HEK293 (cell line): ENCODE measurements at regions not wholly inside any gene's neighbourhood (a gene's known extent, or its start where the extent isn't known, plus 50 kb on each side); places are given as distances from the start of the nearest gene placed in this dataset.

ENCODE experiments used
- CTCF ChIA-PET: fragments of 350-600 bp; formaldehyde crosslinking; extraction: SDS; loops from one replicate; lab custom pipeline; 2021; ENCODE audit warnings: antibody characterized with exemption; lab: Yijun Ruan, JAX
- POLR2A ChIA-PET: fragments of 300-600 bp; formaldehyde crosslinking; extraction: SDS; loops from one replicate; lab custom pipeline; 2020; ENCODE audit warnings: antibody characterized with exemption, inconsistent platforms; lab: Yijun Ruan, JAX
- H3K27ac ChIP-seq: fragments of 200-500 bp; sonication (Bioruptor generic); 2 replicates; pipeline ENCODE4 v1.5.1; 2014; ENCODE audit warnings: low read depth, low read length, control low read depth, inconsistent platforms; ENCODE audit errors: extremely low read depth
- H3K36me3 ChIP-seq, 2 experiments: fragments of 200-500 bp in 1 of 2; sonication (Bioruptor generic) in 1 of 2; 1 replicate in 1 of 2; 2 replicates in 1 of 2; pipeline ENCODE4 v1.5.1; 2014 to 2017; ENCODE audit warnings: inconsistent platforms in 2 of 2, low read length in 2 of 2; ENCODE audit not compliant: control insufficient read depth in 2 of 2, insufficient read depth in 1 of 2
- H3K4me1 ChIP-seq: fragments of 200-500 bp; sonication (Bioruptor generic); 2 replicates; pipeline ENCODE4 v1.5.1; 2014; ENCODE audit warnings: mild to moderate bottlenecking, low read length, inconsistent platforms; ENCODE audit not compliant: control insufficient read depth, insufficient read depth
- H3K4me3 ChIP-seq: 2 replicates; pipeline ENCODE4 v1.5.1; 2011; ENCODE audit warnings: low read depth, mild to moderate bottlenecking, control low read depth, low read length, moderate library complexity
- H3K9me3 ChIP-seq: fragments of 200-500 bp; sonication (Bioruptor generic); 2 replicates; pipeline ENCODE4 v1.5.1; 2014; ENCODE audit warnings: low read depth, low read length, inconsistent platforms; ENCODE audit not compliant: control insufficient read depth, insufficient read depth
- BCL11B ChIP-seq: fragments of 450-650 bp; formaldehyde crosslinking; IDR thresholded peaks from 2 replicates; pipeline ENCODE4 v1.5.1; 2016; ENCODE audit warnings: low read depth, missing biosample characterization, missing genetic modification characterization
- GFI1B ChIP-seq: fragments of 450-650 bp; formaldehyde crosslinking; IDR thresholded peaks from 2 replicates; pipeline ENCODE4 v1.5.1; 2016; ENCODE audit warnings: missing biosample characterization, missing genetic modification characterization
- GLIS1 ChIP-seq: fragments of 450-650 bp; formaldehyde crosslinking; IDR thresholded peaks from 2 replicates; pipeline ENCODE4 v1.5.1; 2016; ENCODE audit warnings: missing biosample characterization, missing genetic modification characterization
- KLF1 ChIP-seq: fragments of 450-650 bp; formaldehyde crosslinking; IDR thresholded peaks from 2 replicates; pipeline ENCODE4 v1.5.1; 2016; ENCODE audit warnings: missing biosample characterization, missing genetic modification characterization
- RBAK ChIP-seq: fragments of 450-650 bp; formaldehyde crosslinking; IDR thresholded peaks from 2 replicates; pipeline ENCODE4 v1.5.1; 2016; ENCODE audit warnings: missing biosample characterization, missing genetic modification characterization
- SP7 ChIP-seq: fragments of 450-650 bp; formaldehyde crosslinking; IDR thresholded peaks from 2 replicates; pipeline ENCODE4 v1.5.1; 2016; ENCODE audit warnings: missing biosample characterization, missing genetic modification characterization
- TCF7L2 ChIP-seq: IDR thresholded peaks from 2 replicates; pipeline ENCODE4 v1.6.1; 2011; ENCODE audit warnings: low read depth, mild to moderate bottlenecking, inconsistent platforms, low read length, moderate library complexity, borderline replicate concordance
- TSHZ1 ChIP-seq: fragments of 450-650 bp; formaldehyde crosslinking; IDR thresholded peaks from 2 replicates; pipeline ENCODE4 v1.5.1; 2016; ENCODE audit warnings: missing biosample characterization, missing genetic modification characterization, borderline replicate concordance
- WT1 ChIP-seq: fragments of 450-650 bp; formaldehyde crosslinking; IDR thresholded peaks from 2 replicates; pipeline ENCODE4 v1.5.1; 2016; ENCODE audit warnings: missing biosample characterization, missing genetic modification characterization
- ZBTB21 ChIP-seq: fragments of 450-650 bp; formaldehyde crosslinking; IDR thresholded peaks from 2 replicates; pipeline ENCODE4 v1.5.1; 2017; ENCODE audit warnings: missing biosample characterization, missing genetic modification characterization
- ZEB2 ChIP-seq: fragments of 450-650 bp; formaldehyde crosslinking; IDR thresholded peaks from 2 replicates; pipeline ENCODE4 v1.5.1; 2016; ENCODE audit warnings: missing biosample characterization, missing genetic modification characterization
- ZFP69B ChIP-seq: fragments of 450-650 bp; formaldehyde crosslinking; IDR thresholded peaks from 2 replicates; pipeline ENCODE4 v1.5.1; 2016; ENCODE audit warnings: missing biosample characterization, missing genetic modification characterization
- ZIC2 ChIP-seq: fragments of 450-650 bp; formaldehyde crosslinking; IDR thresholded peaks from 2 replicates; pipeline ENCODE4 v1.5.1; 2016; ENCODE audit warnings: missing biosample characterization, missing genetic modification characterization
- ZNF10 ChIP-seq: fragments of 450-650 bp; formaldehyde crosslinking; IDR thresholded peaks from 2 replicates; pipeline ENCODE4 v1.5.1; 2017; ENCODE audit warnings: missing biosample characterization, missing genetic modification characterization
- ZNF132 ChIP-seq: fragments of 450-650 bp; formaldehyde crosslinking; IDR thresholded peaks from 2 replicates; pipeline ENCODE4 v1.5.1; 2017; ENCODE audit warnings: missing biosample characterization, missing genetic modification characterization, borderline replicate concordance
- ZNF302 ChIP-seq: fragments of 450-650 bp; formaldehyde crosslinking; IDR thresholded peaks from 2 replicates; pipeline ENCODE4 v1.5.1; 2016; ENCODE audit warnings: missing biosample characterization, missing genetic modification characterization, low read depth
- ZNF354C ChIP-seq: fragments of 450-650 bp; formaldehyde crosslinking; IDR thresholded peaks from 2 replicates; pipeline ENCODE4 v1.5.1; 2016; ENCODE audit warnings: missing biosample characterization, missing genetic modification characterization, low read depth, borderline replicate concordance
- ZNF416 ChIP-seq: fragments of 450-650 bp; formaldehyde crosslinking; IDR thresholded peaks from 2 replicates; pipeline ENCODE4 v1.5.1; 2016; ENCODE audit warnings: missing biosample characterization, missing genetic modification characterization
- ZNF654 ChIP-seq: fragments of 450-650 bp; formaldehyde crosslinking; IDR thresholded peaks from 2 replicates; pipeline ENCODE4 v1.5.1; 2016; ENCODE audit warnings: low read depth, missing biosample characterization, missing genetic modification characterization
- ZNF776 ChIP-seq: fragments of 450-650 bp; formaldehyde crosslinking; IDR thresholded peaks from 2 replicates; pipeline ENCODE4 v1.5.0; 2017; ENCODE audit warnings: missing biosample characterization, missing genetic modification characterization, borderline replicate concordance
- ZNF777 ChIP-seq: fragments of 450-650 bp; formaldehyde crosslinking; IDR thresholded peaks from 2 replicates; pipeline ENCODE4 v1.5.1; 2017; ENCODE audit warnings: missing biosample characterization, missing genetic modification characterization, borderline replicate concordance
- ZNF843 ChIP-seq: fragments of 450-650 bp; formaldehyde crosslinking; IDR thresholded peaks from 2 replicates; pipeline ENCODE4 v1.5.1; 2016; ENCODE audit warnings: missing biosample characterization, missing genetic modification characterization
- ZXDB ChIP-seq: fragments of 450-650 bp; formaldehyde crosslinking; IDR thresholded peaks from 2 replicates; pipeline ENCODE4 v1.5.1; 2016; ENCODE audit warnings: missing biosample characterization, missing genetic modification characterization
- TF ChIP-seq, protein P1 (sequence below): fragments of 450-650 bp; formaldehyde crosslinking; IDR thresholded peaks from 2 replicates; pipeline ENCODE4 v1.5.1; 2017; ENCODE audit warnings: missing biosample characterization, missing genetic modification characterization
- TF ChIP-seq, protein P2 (sequence below): fragments of 450-650 bp; formaldehyde crosslinking; IDR thresholded peaks from 2 replicates; pipeline ENCODE4 v1.5.1; 2016; ENCODE audit warnings: missing biosample characterization, missing genetic modification characterization
- TF ChIP-seq, protein P3 (sequence below): fragments of 450-650 bp; formaldehyde crosslinking; IDR thresholded peaks from 2 replicates; pipeline ENCODE4 v1.5.1; 2016; ENCODE audit warnings: missing biosample characterization, missing genetic modification characterization
- TF ChIP-seq, protein P4 (sequence below): fragments of 450-650 bp; formaldehyde crosslinking; optimal IDR thresholded peaks from 2 replicates; pipeline ENCODE3; 2016; ENCODE audit warnings: missing biosample characterization, mild to moderate bottlenecking, missing genetic modification characterization

DNA sequence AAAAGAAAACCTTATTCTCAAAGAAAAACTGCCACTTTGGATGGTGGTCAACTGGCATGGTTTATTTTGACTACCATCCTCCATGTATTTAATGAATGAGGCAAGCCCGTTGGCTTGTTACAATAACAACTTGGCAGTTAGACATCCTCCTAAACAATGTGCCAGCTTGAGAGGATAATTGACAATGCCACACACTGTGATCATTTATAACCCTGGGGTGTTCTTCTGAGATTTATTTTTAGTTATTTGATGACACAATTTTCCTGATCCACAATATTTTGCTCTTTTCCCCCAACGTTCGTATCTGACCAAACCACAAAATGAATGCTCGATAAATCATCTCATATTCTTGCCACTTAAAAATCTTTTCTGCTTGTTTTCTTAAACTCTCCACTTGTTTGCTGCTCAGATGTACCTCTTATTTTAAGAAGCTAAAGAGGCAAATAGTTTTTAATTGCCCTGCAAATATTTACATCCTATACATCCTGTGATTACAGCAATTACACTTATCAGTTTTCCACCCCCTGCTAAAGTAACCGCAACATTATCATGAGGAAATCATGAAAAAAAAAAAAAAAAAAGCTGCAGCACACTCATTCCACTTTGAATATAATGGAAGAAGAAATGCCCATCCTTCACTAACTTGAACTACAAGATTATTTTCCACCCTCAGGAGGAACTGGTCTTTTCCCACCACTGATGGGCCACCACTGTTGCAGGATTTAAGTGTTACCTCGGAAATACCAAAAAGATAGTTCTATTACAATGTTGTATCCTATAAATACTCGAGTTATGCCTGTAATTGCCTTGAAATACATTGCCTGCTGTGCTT is 119.9 kb downstream of the MBL2 start:
- H3K27ac ChIP-seq = no peak overlapping the region
- CTCF ChIA-PET = no interaction called here
- 0 out of 2 replicates have a peak, but pooled peaks cover 3% of the 10 kb centered on the region for H3K4me1 ChIP-seq
- POLR2A ChIA-PET = interaction anchor here (0.6 kb wide), 1 partner anchor 1570 kb away, joined by 3 read pairs; no protein-coding TSS in a partner anchor
- no peaks in the 10 kb centered on the region for H3K36me3 ChIP-seq
- no peaks in the 10 kb centered on the region for H3K9me3 ChIP-seq
- no peak overlapping the region for H3K4me3 ChIP-seq
- TF ChIP-seq ZNF654 (tag by site-specific recombination) (no peak), KLF1 (no peak), ZNF843 (tag by site-specific recombination) (peak; percentile 46; the same call in 1 of the 2 replicates), WT1 (tag by site-specific recombination) (peak; percentile 64; the same call in 1 of the 2 replicates), ZNF354C (tag by site-specific recombination) (no peak), ZNF776 (no peak), TSHZ1 (tag by site-specific recombination) (0 out of 2 replicates have a peak, but pooled peaks have one; percentile 29), GLIS1 (tag by site-specific recombination) (peak; percentile 94), ZBTB21 (tag by site-specific recombination) (peak; percentile 41; the same call in 1 of the 2 replicates), TCF7L2 (peak; percentile 65), ZNF302 (tag by site-specific recombination) (no peak), ZIC2 (tag by site-specific recombination) (peak; percentile 28; the same call in 1 of the 2 replicates), ZXDB (tag by site-specific recombination) (no peak), ZNF777 (tag by site-specific recombination) (no peak), ZFP69B (tag by site-specific recombination) (no peak), ZNF132 (tag by site-specific recombination) (no peak), ZEB2 (tag by site-specific recombination) (peak; percentile 67; the same call in 1 of the 2 replicates), BCL11B (tag by site-specific recombination) (no peak), RBAK (tag by site-specific recombination) (no peak), SP7 (peak; percentile 86), ZNF416 (no peak), GFI1B (tag by site-specific recombination) (peak; percentile 45; the same call in 1 of the 2 replicates), ZNF10 (0 out of 2 replicates have a peak, but pooled peaks have one; percentile 28)
- TF ChIP-seq, protein P1, sequence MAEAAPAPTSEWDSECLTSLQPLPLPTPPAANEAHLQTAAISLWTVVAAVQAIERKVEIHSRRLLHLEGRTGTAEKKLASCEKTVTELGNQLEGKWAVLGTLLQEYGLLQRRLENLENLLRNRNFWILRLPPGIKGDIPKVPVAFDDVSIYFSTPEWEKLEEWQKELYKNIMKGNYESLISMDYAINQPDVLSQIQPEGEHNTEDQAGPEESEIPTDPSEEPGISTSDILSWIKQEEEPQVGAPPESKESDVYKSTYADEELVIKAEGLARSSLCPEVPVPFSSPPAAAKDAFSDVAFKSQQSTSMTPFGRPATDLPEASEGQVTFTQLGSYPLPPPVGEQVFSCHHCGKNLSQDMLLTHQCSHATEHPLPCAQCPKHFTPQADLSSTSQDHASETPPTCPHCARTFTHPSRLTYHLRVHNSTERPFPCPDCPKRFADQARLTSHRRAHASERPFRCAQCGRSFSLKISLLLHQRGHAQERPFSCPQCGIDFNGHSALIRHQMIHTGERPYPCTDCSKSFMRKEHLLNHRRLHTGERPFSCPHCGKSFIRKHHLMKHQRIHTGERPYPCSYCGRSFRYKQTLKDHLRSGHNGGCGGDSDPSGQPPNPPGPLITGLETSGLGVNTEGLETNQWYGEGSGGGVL (tag by site-specific recombination) = peak; percentile 37
- TF ChIP-seq, protein P2, sequence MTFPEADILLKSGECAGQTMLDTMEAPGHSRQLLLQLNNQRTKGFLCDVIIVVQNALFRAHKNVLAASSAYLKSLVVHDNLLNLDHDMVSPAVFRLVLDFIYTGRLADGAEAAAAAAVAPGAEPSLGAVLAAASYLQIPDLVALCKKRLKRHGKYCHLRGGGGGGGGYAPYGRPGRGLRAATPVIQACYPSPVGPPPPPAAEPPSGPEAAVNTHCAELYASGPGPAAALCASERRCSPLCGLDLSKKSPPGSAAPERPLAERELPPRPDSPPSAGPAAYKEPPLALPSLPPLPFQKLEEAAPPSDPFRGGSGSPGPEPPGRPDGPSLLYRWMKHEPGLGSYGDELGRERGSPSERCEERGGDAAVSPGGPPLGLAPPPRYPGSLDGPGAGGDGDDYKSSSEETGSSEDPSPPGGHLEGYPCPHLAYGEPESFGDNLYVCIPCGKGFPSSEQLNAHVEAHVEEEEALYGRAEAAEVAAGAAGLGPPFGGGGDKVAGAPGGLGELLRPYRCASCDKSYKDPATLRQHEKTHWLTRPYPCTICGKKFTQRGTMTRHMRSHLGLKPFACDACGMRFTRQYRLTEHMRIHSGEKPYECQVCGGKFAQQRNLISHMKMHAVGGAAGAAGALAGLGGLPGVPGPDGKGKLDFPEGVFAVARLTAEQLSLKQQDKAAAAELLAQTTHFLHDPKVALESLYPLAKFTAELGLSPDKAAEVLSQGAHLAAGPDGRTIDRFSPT = no peak
- TF ChIP-seq, protein P3, sequence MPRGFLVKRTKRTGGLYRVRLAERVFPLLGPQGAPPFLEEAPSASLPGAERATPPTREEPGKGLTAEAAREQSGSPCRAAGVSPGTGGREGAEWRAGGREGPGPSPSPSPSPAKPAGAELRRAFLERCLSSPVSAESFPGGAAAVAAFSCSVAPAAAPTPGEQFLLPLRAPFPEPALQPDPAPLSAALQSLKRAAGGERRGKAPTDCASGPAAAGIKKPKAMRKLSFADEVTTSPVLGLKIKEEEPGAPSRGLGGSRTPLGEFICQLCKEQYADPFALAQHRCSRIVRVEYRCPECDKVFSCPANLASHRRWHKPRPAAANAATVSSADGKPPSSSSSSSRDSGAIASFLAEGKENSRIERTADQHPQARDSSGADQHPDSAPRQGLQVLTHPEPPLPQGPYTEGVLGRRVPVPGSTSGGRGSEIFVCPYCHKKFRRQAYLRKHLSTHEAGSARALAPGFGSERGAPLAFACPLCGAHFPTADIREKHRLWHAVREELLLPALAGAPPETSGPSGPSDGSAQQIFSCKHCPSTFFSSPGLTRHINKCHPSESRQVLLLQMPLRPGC = 0 out of 2 replicates have a peak, but pooled peaks have one; percentile 29
- TF ChIP-seq, protein P4, sequence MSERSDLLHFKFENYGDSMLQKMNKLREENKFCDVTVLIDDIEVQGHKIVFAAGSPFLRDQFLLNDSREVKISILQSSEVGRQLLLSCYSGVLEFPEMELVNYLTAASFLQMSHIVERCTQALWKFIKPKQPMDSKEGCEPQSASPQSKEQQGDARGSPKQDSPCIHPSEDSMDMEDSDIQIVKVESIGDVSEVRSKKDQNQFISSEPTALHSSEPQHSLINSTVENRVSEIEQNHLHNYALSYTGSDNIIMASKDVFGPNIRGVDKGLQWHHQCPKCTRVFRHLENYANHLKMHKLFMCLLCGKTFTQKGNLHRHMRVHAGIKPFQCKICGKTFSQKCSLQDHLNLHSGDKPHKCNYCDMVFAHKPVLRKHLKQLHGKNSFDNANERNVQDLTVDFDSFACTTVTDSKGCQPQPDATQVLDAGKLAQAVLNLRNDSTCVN (tag by site-specific recombination) = no peak
